H1 (cell line): ENCODE measurements at regions not wholly inside any gene's neighbourhood (a gene's known extent, or its start where the extent isn't known, plus 50 kb on each side); places are given as distances from the start of the nearest gene placed in this dataset.

Source experiments
- CTCF ChIA-PET: fragments of 300-600 bp; sonication (Branson Sonifier 250); formaldehyde crosslinking; loops from one replicate; lab custom pipeline; 2021; ENCODE audit not compliant: partially characterized antibody; lab: Charles Lee
- POLR2A ChIA-PET: fragments of 300-600 bp; sonication (Branson Sonifier 250); formaldehyde crosslinking; loops from one replicate; lab custom pipeline; 2021; ENCODE audit warnings: inconsistent platforms; ENCODE audit not compliant: partially characterized antibody; lab: Charles Lee
- DNase-seq, 2 experiments: peaks; one replicate each; pipeline versions ENCODE4 v3.0.0 to v3.0.0-alpha.2; 2010 to 2022; ENCODE audit warnings: low spot score in 2 of 2, low read depth in 1 of 2, mixed read lengths in 1 of 2
- FAIRE-seq: peaks from 2 replicates; lab custom pipeline; 2011; peaks lifted over from hg19 to GRCh38; lab: Jason Lieb, UNC
- H2AFZ ChIP-seq: 2 replicates; pipeline ENCODE4 v1.8.1; 2012; ENCODE audit warnings: low read length, inconsistent platforms
- H2AK5ac ChIP-seq: 2 replicates; pipeline ENCODE4 v1.6.1; 2013; ENCODE audit warnings: low read depth, low read length
- H2BK120ac ChIP-seq: replicated peaks from 2 replicates; pipeline ENCODE3; 2013; ENCODE audit warnings: low read depth, low read length, inconsistent platforms
- H2BK12ac ChIP-seq: 2 replicates; pipeline ENCODE4 v1.6.1; 2013; ENCODE audit warnings: low read depth, low read length
- H2BK15ac ChIP-seq: 2 replicates; pipeline ENCODE4 v1.6.1; 2013; ENCODE audit warnings: low read length
- H2BK20ac ChIP-seq: 2 replicates; pipeline ENCODE4 v1.6.1; 2013; ENCODE audit warnings: low read length
- H2BK5ac ChIP-seq: 2 replicates; pipeline ENCODE4 v1.6.1; 2013; ENCODE audit warnings: low read depth, low read length
- H3K14ac ChIP-seq: 2 replicates; pipeline ENCODE4 v1.6.1; 2013; ENCODE audit warnings: inconsistent platforms; ENCODE audit not compliant: insufficient read length
- H3K18ac ChIP-seq: 2 replicates; pipeline ENCODE4 v1.6.1; 2013; ENCODE audit warnings: low read length; ENCODE audit errors: extremely low read depth
- H3K23ac ChIP-seq: 2 replicates; pipeline ENCODE4 v1.6.1; 2013; ENCODE audit warnings: inconsistent platforms; ENCODE audit not compliant: insufficient read length
- H3K23me2 ChIP-seq: 2 replicates; pipeline ENCODE4 v1.6.1; 2013; ENCODE audit warnings: low read depth, low read length
- H3K27ac ChIP-seq: 2 replicates; pipeline ENCODE4 v1.6.1; 2011; ENCODE audit warnings: low read depth, low read length, inconsistent platforms
- H3K27me3 ChIP-seq, 4 experiments: replicated peaks in 1 of 4; 1 replicate in 1 of 4; 2 replicates in 3 of 4; pipeline versions ENCODE4 v1.6.1 to v1.8.1; 2011 to 2013; ENCODE audit warnings: low read length in 3 of 4, mild to moderate bottlenecking in 3 of 4, inconsistent platforms in 2 of 4, mixed read lengths in 2 of 4, moderate library complexity in 1 of 4; ENCODE audit not compliant: control insufficient read depth in 3 of 4, insufficient read depth in 3 of 4; ENCODE audit errors: extremely low read depth in 1 of 4
- H3K36me3 ChIP-seq, 4 experiments: 2 replicates each; pipeline versions ENCODE4 v1.6.1 to v1.8.1; 2011 to 2013; ENCODE audit warnings: mild to moderate bottlenecking in 4 of 4, low read length in 3 of 4, moderate library complexity in 2 of 4, control low read depth in 1 of 4, inconsistent platforms in 1 of 4; ENCODE audit not compliant: insufficient read depth in 4 of 4, control insufficient read depth in 2 of 4
- H3K4ac ChIP-seq: replicated peaks from 2 replicates; pipeline ENCODE3; 2013; ENCODE audit warnings: low read length, low read depth, mixed read lengths, inconsistent platforms; ENCODE audit not compliant: insufficient read length
- H3K4me1 ChIP-seq, 4 experiments: replicated peaks in 1 of 4; 1 replicate in 1 of 4; 2 replicates in 3 of 4; pipeline versions ENCODE4 v1.6.1 to v1.8.1; 2011 to 2013; ENCODE audit warnings: low read length in 3 of 4, inconsistent platforms in 2 of 4, mixed read lengths in 1 of 4; ENCODE audit not compliant: insufficient read depth in 4 of 4, control insufficient read depth in 3 of 4
- H3K4me2 ChIP-seq, 2 experiments: 2 replicates each; pipeline versions ENCODE4 v1.6.1 to v1.8.1; 2011 to 2013; ENCODE audit warnings: low read depth in 2 of 2, low read length in 2 of 2, control low read depth in 1 of 2, inconsistent platforms in 1 of 2, mild to moderate bottlenecking in 1 of 2; ENCODE audit not compliant: insufficient read depth in 1 of 2
- H3K4me3 ChIP-seq, 4 experiments: fragments of 200-600, 300-600 bp in 1 of 4; sonication (generic), shearing (Covaris generic), sonication (Bioruptor Twin) in 1 of 4; 2 replicates each; pipeline versions ENCODE4 v1.5.1 to v1.8.1; 2011 to 2016; ENCODE audit warnings: low read length in 4 of 4, low read depth in 3 of 4, control low read depth in 2 of 4, inconsistent platforms in 2 of 4, mild to moderate bottlenecking in 2 of 4, mixed read lengths in 1 of 4, moderate library complexity in 1 of 4; ENCODE audit not compliant: insufficient read depth in 2 of 4; ENCODE audit errors: extremely low read depth in 1 of 4
- H3K56ac ChIP-seq: replicated peaks from 2 replicates; pipeline ENCODE3; 2013; ENCODE audit warnings: low read depth, mild to moderate bottlenecking, mixed read lengths, low read length, inconsistent platforms; ENCODE audit not compliant: insufficient read length
- H3K79me1 ChIP-seq: 2 replicates; pipeline ENCODE4 v1.6.1; 2013; ENCODE audit warnings: low read depth, low read length, control low read depth
- H3K79me2 ChIP-seq, 2 experiments: 2 replicates each; pipeline versions ENCODE4 v1.6.1 to v1.8.1; 2012 to 2013; ENCODE audit warnings: low read length in 2 of 2, mild to moderate bottlenecking in 2 of 2, inconsistent platforms in 1 of 2; ENCODE audit not compliant: insufficient read depth in 2 of 2, control insufficient read depth in 1 of 2
- H3K9ac ChIP-seq, 4 experiments: replicated peaks in 1 of 4; 1 replicate in 1 of 4; 2 replicates in 3 of 4; pipeline versions ENCODE4 v1.6.1 to v1.8.1; 2011 to 2013; ENCODE audit warnings: low read depth in 3 of 4, low read length in 3 of 4, control low read depth in 2 of 4, mild to moderate bottlenecking in 2 of 4, moderate library complexity in 2 of 4, inconsistent platforms in 1 of 4; ENCODE audit errors: extremely low read depth in 1 of 4
- H3K9me3 ChIP-seq, 2 experiments: 2 replicates each; pipeline versions ENCODE4 v1.6.1 to v1.8.1; 2012 to 2013; ENCODE audit warnings: mild to moderate bottlenecking in 2 of 2, moderate library complexity in 2 of 2, control low read depth in 1 of 2, inconsistent platforms in 1 of 2, low read depth in 1 of 2, low read length in 1 of 2, mixed read lengths in 1 of 2; ENCODE audit not compliant: insufficient read depth in 2 of 2
- H4K20me1 ChIP-seq, 2 experiments: replicated peaks in 1 of 2; 2 replicates each; pipeline versions ENCODE3 to v1.8.1; 2011 to 2013; ENCODE audit warnings: inconsistent platforms in 2 of 2, low read length in 2 of 2, mild to moderate bottlenecking in 1 of 2; ENCODE audit not compliant: insufficient read depth in 2 of 2, control insufficient read depth in 1 of 2
- H4K5ac ChIP-seq: 2 replicates; pipeline ENCODE4 v1.6.1; 2013; ENCODE audit warnings: low read length, low read depth, mixed read lengths, inconsistent platforms; ENCODE audit not compliant: insufficient read length
- H4K8ac ChIP-seq: 2 replicates; pipeline ENCODE4 v1.8.0; 2013; ENCODE audit warnings: mild to moderate bottlenecking, moderate library complexity, low read length, inconsistent platforms; ENCODE audit not compliant: insufficient read depth; ENCODE audit errors: extremely low read depth
- H4K91ac ChIP-seq: replicated peaks from 2 replicates; pipeline ENCODE3; 2013; ENCODE audit warnings: low read length, mixed read lengths, inconsistent platforms; ENCODE audit not compliant: insufficient read length
- ASH2L ChIP-seq: fragments of 200-600, 300-600 bp; sonication (generic); IDR thresholded peaks from one replicate; pipeline ENCODE4 v1.7.1; 2017; ENCODE audit warnings: low read length
- CBX8 ChIP-seq: fragments of 300-800, 300-1000 bp; sonication (generic); IDR thresholded peaks from 2 replicates; pipeline ENCODE4 v1.7.1; 2016; ENCODE audit warnings: low read depth, low read length, borderline replicate concordance
- CREB1 ChIP-seq: IDR thresholded peaks from 2 replicates; pipeline ENCODE4 v1.6.1; 2012; ENCODE audit warnings: inconsistent platforms
- E2F6 ChIP-seq: IDR thresholded peaks from 2 replicates; pipeline ENCODE4 v1.6.1; 2012; ENCODE audit warnings: inconsistent platforms
- EGR1 ChIP-seq: IDR thresholded peaks from 2 replicates; pipeline ENCODE4 v1.6.1; 2011; ENCODE audit warnings: low read depth, low read length, borderline replicate concordance
- EP300 ChIP-seq, 2 experiments: IDR thresholded peaks; 1 replicate in 1 of 2; 2 replicates in 1 of 2; pipeline ENCODE4 v1.6.1; 2011 to 2012; ENCODE audit warnings: low read depth in 2 of 2, low read length in 2 of 2, mild to moderate bottlenecking in 2 of 2, borderline replicate concordance in 1 of 2, inconsistent platforms in 1 of 2, moderate library complexity in 1 of 2
- GABPA ChIP-seq: IDR thresholded peaks from 2 replicates; pipeline ENCODE4 v1.6.1; 2011; ENCODE audit warnings: mild to moderate bottlenecking, low read length, moderate library complexity, borderline replicate concordance; ENCODE audit not compliant: insufficient read depth
- KDM5A ChIP-seq: fragments of 200-600 bp; IDR thresholded peaks from 2 replicates; pipeline ENCODE4 v1.7.1; 2012; ENCODE audit warnings: mild to moderate bottlenecking, low read length, inconsistent platforms, mixed read lengths
- MAFK ChIP-seq: IDR thresholded peaks from 2 replicates; pipeline ENCODE4 v1.6.1; 2012; ENCODE audit warnings: low read depth, mild to moderate bottlenecking, improper control_type of control experiment, low read length
- RBBP5 ChIP-seq: IDR thresholded peaks from 2 replicates; pipeline ENCODE4 v1.7.1; 2012; ENCODE audit warnings: low read depth, mild to moderate bottlenecking, inconsistent platforms, low read length, moderate library complexity, borderline replicate concordance
- RFX5 ChIP-seq: IDR thresholded peaks from 2 replicates; pipeline ENCODE4 v1.6.1; 2011; ENCODE audit warnings: low read depth, low read length, improper control_type of control experiment, borderline replicate concordance
- SIRT6 ChIP-seq: IDR thresholded peaks from one replicate; pipeline ENCODE4 v1.7.1; 2012; ENCODE audit warnings: low read length, inconsistent platforms
- TBP ChIP-seq: IDR thresholded peaks from 2 replicates; pipeline ENCODE4 v1.6.1; 2011; ENCODE audit warnings: low read depth, low read length, improper control_type of control experiment
- WGBS, 2 experiments: shearing (Covaris generic) in 1 of 2; methylation state at CpG; one replicate each; pipeline versions ENCODE4 v1.1.6 to v1.1.7; 2013 to 2015; ENCODE audit warnings: low lambda C conversion rate in 2 of 2, mixed read lengths in 2 of 2, inconsistent platforms in 1 of 2, low coverage in 1 of 2, missing lambda C conversion rate in 1 of 2; ENCODE audit not compliant: insufficient replicate concordance in 2 of 2, insufficient coverage in 1 of 2, insufficient read length in 1 of 2; ENCODE audit errors: extremely low coverage in 1 of 2, missing lambda C conversion rate in 1 of 2; 5-methylcytosine and 5-hydroxymethylcytosine counted together

GRCh38 chr1:212162635-212163034, 122.6 kb upstream of the PPP2R5A start:
- 86% methylated on average over 5 of the region's 5 CpGs; no CpG with 5 or more reads in 1 of the 2 experiments for WGBS, 2 experiments
- no peak overlapping the region for H2BK15ac ChIP-seq
- CTCF ChIA-PET, result interaction anchor here (0.6 to 1.1 kb wide), 2 partner anchors 55 to 73 kb away, joined by 3 read pairs; no protein-coding TSS in a partner anchor
- no peak overlapping the region for H3K23ac ChIP-seq
- TF ChIP-seq CREB1, result no peak
- TF ChIP-seq EP300 (IDR thresholded peaks at IDR 0.05; ENCODE audit: borderline replicate concordance in 1 of 2, low read depth in 2 of 2, low read length in 2 of 2), result no peak
- TF ChIP-seq KDM5A, result no peak
- no peak for TF ChIP-seq CBX8
- no peak for TF ChIP-seq MAFK
- no peak for TF ChIP-seq EGR1
- TF ChIP-seq E2F6, result no peak
- TF ChIP-seq RBBP5, result no peak
- TF ChIP-seq GABPA, result no peak
- TF ChIP-seq ASH2L, result no peak
- TF ChIP-seq TBP, result no peak
- TF ChIP-seq SIRT6, result no peak
- no peak for TF ChIP-seq RFX5
- no peak overlapping the region for H2BK20ac ChIP-seq
- no peak overlapping the region for H2BK5ac ChIP-seq
- H3K18ac ChIP-seq, result no peak overlapping the region
- no peak overlapping the region for H3K4me2 ChIP-seq
- POLR2A ChIA-PET, result no interaction called here
- H2AFZ ChIP-seq, result no peak overlapping the region
- H3K36me3 ChIP-seq, result no peaks in the 10 kb centered on the region
- no peaks in the 10 kb centered on the region for H3K79me2 ChIP-seq
- H3K4me1 ChIP-seq, result no peaks in the 10 kb centered on the region
- H3K4ac ChIP-seq, result no peak overlapping the region
- H3K27ac ChIP-seq, result no peak overlapping the region
- no peak overlapping the region for H4K5ac ChIP-seq
- DNase-seq, result no peak
- no peaks in the 10 kb centered on the region for H3K9me3 ChIP-seq
- no peaks in the 10 kb centered on the region for H3K27me3 ChIP-seq
- H3K56ac ChIP-seq, result no peak overlapping the region
- H3K4me3 ChIP-seq, result no peak overlapping the region
- H2BK120ac ChIP-seq, result no peak overlapping the region
- H2BK12ac ChIP-seq, result no peak overlapping the region
- no peaks in the 10 kb centered on the region for H4K20me1 ChIP-seq
- FAIRE-seq, result no peak
- H3K9ac ChIP-seq, result no peak overlapping the region
- no peak overlapping the region for H3K14ac ChIP-seq
- no peaks in the 10 kb centered on the region; the same call in 1 of the 2 replicates for H3K79me1 ChIP-seq
- H3K23me2 ChIP-seq, result no peaks in the 10 kb centered on the region
- H2AK5ac ChIP-seq, result no peak overlapping the region
- no peak overlapping the region for H4K8ac ChIP-seq
- H4K91ac ChIP-seq, result no peak overlapping the region
